OCI-LY3 (cell line): ENCODE measurements at regions not wholly inside any gene's neighbourhood (a gene's known extent, or its start where the extent isn't known, plus 50 kb on each side); places are given as distances from the start of the nearest gene placed in this dataset.
"Not testable (repeated sequence)": the region's sequence is repeated elsewhere in the genome, so short reads cannot be mapped to it uniquely, and the experiment has no call there.

Experiments used
- H2AFZ ChIP-seq: fragments of 200-600, 300-600 bp; shearing (Covaris generic); 2 replicates; pipeline ENCODE4 v1.6.0; 2014; ENCODE audit warnings: antibody characterized with exemption, low read depth, low read length
- H3K27ac ChIP-seq: fragments of 200-600, 300-600 bp; sonication (generic); 2 replicates; pipeline ENCODE4 v1.5.1; 2014; ENCODE audit warnings: mild to moderate bottlenecking, low read length, moderate library complexity, mixed read lengths
- H3K27me3 ChIP-seq: fragments of 200-600, 300-600 bp; sonication (generic); 2 replicates; pipeline ENCODE4 v1.6.1; 2014; ENCODE audit warnings: low read depth, low read length, mixed read lengths
- H3K36me3 ChIP-seq: fragments of 200-600, 300-600 bp; sonication (generic); replicated peaks from 2 replicates; pipeline ENCODE3; 2014; ENCODE audit warnings: low read depth, low read length, mixed read lengths
- H3K4me1 ChIP-seq: fragments of 300-600, 200-600 bp; sonication (generic); 2 replicates; pipeline ENCODE4 v1.6.1; 2014; ENCODE audit warnings: low read length, mixed read lengths
- H3K4me2 ChIP-seq: fragments of 200-600, 300-600 bp; sonication (generic); 2 replicates; pipeline ENCODE4 v1.6.1; 2014; ENCODE audit warnings: low read length, mixed read lengths
- H3K4me3 ChIP-seq: fragments of 300-600, 200-600 bp; sonication (generic); 2 replicates; pipeline ENCODE4 v1.5.1; 2014; ENCODE audit warnings: antibody characterized with exemption, mild to moderate bottlenecking, low read length, moderate library complexity
- H3K79me2 ChIP-seq: fragments of 300-600, 200-600 bp; shearing (Covaris generic); 2 replicates; pipeline ENCODE4 v1.6.1; 2014; ENCODE audit warnings: mild to moderate bottlenecking, low read length, mixed read lengths
- H3K9ac ChIP-seq: fragments of 300-600, 200-600 bp; shearing (Covaris generic); 2 replicates; pipeline ENCODE4 v1.6.0; 2014; ENCODE audit warnings: mild to moderate bottlenecking, low read length, moderate library complexity
- H3K9me3 ChIP-seq: fragments of 200-600, 300-600 bp; shearing (Covaris generic); 2 replicates; pipeline ENCODE4 v1.6.1; 2014; ENCODE audit warnings: low read length, mixed read lengths; ENCODE audit not compliant: insufficient read depth
- H4K20me1 ChIP-seq: fragments of 200-600, 300-600 bp; sonication (generic); 2 replicates; pipeline ENCODE4 v1.6.1; 2016; ENCODE audit warnings: low read length, mixed read lengths; ENCODE audit not compliant: insufficient read depth
- CTCF ChIP-seq: fragments of 200-600, 300-600 bp; sonication (generic); IDR thresholded peaks from 2 replicates; pipeline ENCODE4 v1.5.1; 2014; ENCODE audit warnings: antibody characterized with exemption, low read length, low read depth
- EZH2phosphoT487 ChIP-seq: fragments of 200-600 bp; shearing (Covaris generic); IDR thresholded peaks from 2 replicates; pipeline ENCODE4 v1.6.1; 2018; ENCODE audit warnings: antibody characterized with exemption, mixed run types, low read depth

GRCh38 chr14:105627287-105627686 is 100.9 kb downstream of the TMEM121 start:
- peaks cover 34% of the 10 kb centered on the region for H3K4me1 ChIP-seq
- H2AFZ ChIP-seq, H3K79me2 ChIP-seq, H3K27ac ChIP-seq, H3K27me3 ChIP-seq, H3K4me3 ChIP-seq, H3K4me2 ChIP-seq, H4K20me1 ChIP-seq, H3K9me3 ChIP-seq, H3K9ac ChIP-seq, H3K36me3 ChIP-seq: not testable (repeated sequence)

GRCh38 chr14:105627701-105628100 is 101.3 kb downstream of the TMEM121 start:
- Histone ChIP-seq H3K4me1 (peaks cover 39% of the 10 kb centered on the region), H3K27ac (no peak overlapping the region), H3K36me3 (no peaks in the 10 kb centered on the region), H3K4me2 (no peak overlapping the region), H3K27me3 (peaks cover 5% of the 10 kb centered on the region; the same call in 1 of the 2 replicates), H2AFZ (no peak overlapping the region), H3K9me3 (no peaks in the 10 kb centered on the region), H3K79me2 (no peaks in the 10 kb centered on the region), H3K9ac (no peak overlapping the region), H4K20me1 (no peaks in the 10 kb centered on the region), H3K4me3 (0 out of 2 replicates have a peak overlapping the region, but pooled peaks have one; percentile 5)
- TF ChIP-seq EZH2phosphoT487 = no peak
- no peak for TF ChIP-seq CTCF

- H3K27ac ChIP-seq, H3K79me2 ChIP-seq, H3K36me3 ChIP-seq, H3K9me3 ChIP-seq, H3K4me2 ChIP-seq, H4K20me1 ChIP-seq, H3K27me3 ChIP-seq, H2AFZ ChIP-seq: not testable (repeated sequence)
- Histone ChIP-seq H3K4me3 (peak overlapping the region; percentile 37; the same call in 1 of the 2 replicates), H3K4me1 (peaks cover 42% of the 10 kb centered on the region), H3K9ac (peak overlapping the region; percentile 9; the same call in 1 of the 2 replicates)
These were observed 101.7 kb downstream of the TMEM121 start for GRCh38 chr14:105628126-105628525.

GRCh38 chr14:105628531-105629067 is 102.2 kb downstream of the TMEM121 start:
- not testable (repeated sequence) for H4K20me1 ChIP-seq, H3K36me3 ChIP-seq, H3K79me2 ChIP-seq, H3K27ac ChIP-seq, H2AFZ ChIP-seq, H3K27me3 ChIP-seq, H3K9me3 ChIP-seq
- peak overlapping the region; percentile 71; the same call in 1 of the 2 replicates for H3K4me3 ChIP-seq
- peaks cover 47% of the 10 kb centered on the region for H3K4me1 ChIP-seq
- H3K9ac ChIP-seq = peak overlapping the region; percentile 9; the same call in 1 of the 2 replicates
- peak overlapping the region; percentile 82; the same call in 1 of the 2 replicates for H3K4me2 ChIP-seq

GRCh38 chr14:105629091-105629885 is 102.9 kb downstream of the TMEM121 start:
- H3K79me2 ChIP-seq, H3K36me3 ChIP-seq, H3K27me3 ChIP-seq, H2AFZ ChIP-seq, H4K20me1 ChIP-seq, H3K9me3 ChIP-seq: not testable (repeated sequence)
- Histone ChIP-seq H3K27ac (peak overlapping the region; percentile 42), H3K9ac (peak overlapping the region; percentile 70; the same call in 1 of the 2 replicates), H3K4me1 (peaks cover 49% of the 10 kb centered on the region), H3K4me2 (peak overlapping the region; percentile 82), H3K4me3 (peak overlapping the region; percentile 71)

GRCh38 chr14:105629886-105630215 is 103.5 kb downstream of the TMEM121 start:
- peak overlapping the region; percentile 82 for H3K4me2 ChIP-seq

More at GRCh38 chr14:105629886-105630215, 103.5 kb downstream of the TMEM121 start:
- H3K9me3 ChIP-seq = no peaks in the 10 kb centered on the region
- peak overlapping the region; percentile 71 for H3K4me3 ChIP-seq
- peak overlapping the region; percentile 70; the same call in 1 of the 2 replicates for H3K9ac ChIP-seq
- no peak overlapping the region for H2AFZ ChIP-seq
- no peaks in the 10 kb centered on the region for H3K36me3 ChIP-seq
- H3K27ac ChIP-seq = peak overlapping the region; percentile 42
- TF ChIP-seq CTCF (no peak), EZH2phosphoT487 (no peak)
- peaks cover 49% of the 10 kb centered on the region for H3K4me1 ChIP-seq
- H4K20me1 ChIP-seq = no peaks in the 10 kb centered on the region
- peaks cover 8% of the 10 kb centered on the region; the same call in 1 of the 2 replicates for H3K27me3 ChIP-seq
- no peaks in the 10 kb centered on the region for H3K79me2 ChIP-seq
